Activated CD4-positive, alpha-beta T cell treated with anti-CD3 and anti-CD28 coated beads, Interleukin-2, amount 10 ng/mL, durations not matched to agents 7 days and 5 days (primary cell): ENCODE measurements at regions not wholly inside any gene's neighbourhood (a gene's known extent, or its start where the extent isn't known, plus 50 kb on each side); places are given as distances from the start of the nearest gene placed in this dataset.

Source experiments
- CTCF ChIA-PET: fragments of 350-600 bp; sonication (Branson Sonifier 250); formaldehyde crosslinking; loops from one replicate; lab custom pipeline; 2021; ENCODE audit warnings: antibody characterized with exemption; lab: Charles Lee
- POLR2A ChIA-PET: fragments of 350-600 bp; sonication (Branson Sonifier 250); formaldehyde crosslinking; loops from one replicate; lab custom pipeline; 2021; ENCODE audit warnings: antibody characterized with exemption; lab: Charles Lee
- DNase-seq: peaks from one replicate; pipeline ENCODE4 v3.0.0-alpha.2; 2020
- H3K27ac Mint-ChIP-seq: one replicate; pipeline ENCODE4 v1.8.0; 2021; ENCODE audit warnings: mild to moderate bottlenecking, moderate library complexity, mixed read lengths
- H3K27me3 Mint-ChIP-seq: one replicate; pipeline ENCODE4 v1.8.0; 2021; ENCODE audit warnings: mixed read lengths
- H3K36me3 Mint-ChIP-seq: one replicate; pipeline ENCODE4 v1.8.0; 2021; ENCODE audit warnings: low read depth, mixed read lengths
- H3K4me1 Mint-ChIP-seq: one replicate; pipeline ENCODE4 v1.8.0; 2021; ENCODE audit warnings: mixed read lengths
- H3K4me3 Mint-ChIP-seq: one replicate; pipeline ENCODE4 v1.8.0; 2021; ENCODE audit warnings: mild to moderate bottlenecking, moderate library complexity, mixed read lengths
- H3K9me3 Mint-ChIP-seq: one replicate; pipeline ENCODE4 v1.8.0; 2021; ENCODE audit warnings: mixed read lengths

DNA sequence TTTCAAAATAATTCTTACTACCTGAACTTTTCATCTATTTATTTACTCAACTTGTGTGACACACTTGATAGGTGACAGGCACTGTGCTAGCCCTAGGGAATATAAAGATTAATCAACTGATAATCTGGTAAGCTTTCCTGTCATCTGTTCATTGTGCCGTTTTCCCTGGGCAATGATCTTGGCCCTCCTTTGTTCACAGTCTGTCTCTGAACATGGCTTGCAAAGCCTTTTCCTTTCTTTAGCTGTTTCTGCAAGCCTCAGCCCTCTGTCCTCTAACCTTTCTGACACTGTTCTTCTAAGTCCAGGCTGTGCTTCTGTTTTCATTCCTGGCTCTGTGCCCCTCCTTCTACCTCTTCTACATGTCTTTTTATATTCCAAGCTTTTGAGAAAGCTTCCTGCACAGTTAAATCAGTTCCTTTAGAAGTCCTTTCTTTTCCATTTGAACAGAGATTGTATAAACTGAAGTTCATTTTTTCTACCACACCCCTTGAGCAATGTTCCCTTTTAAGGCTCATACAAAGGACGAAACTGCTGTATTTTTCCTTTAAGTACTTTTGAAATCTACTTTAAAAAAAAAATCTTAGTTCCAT lies 803.0 kb upstream of the ZNF608 start:
- H3K9me3 Mint-ChIP-seq, result peaks cover 1% of the 10 kb centered on the region
- POLR2A ChIA-PET, result no interaction called here
- H3K36me3 Mint-ChIP-seq, result no peaks in the 10 kb centered on the region
- CTCF ChIA-PET, result no interaction called here
- no peak overlapping the region for H3K4me3 Mint-ChIP-seq
- H3K27me3 Mint-ChIP-seq, result no peaks in the 10 kb centered on the region
- DNase-seq, result no peak
- no peak overlapping the region for H3K27ac Mint-ChIP-seq
- H3K4me1 Mint-ChIP-seq, result no peaks in the 10 kb centered on the region

DNA sequence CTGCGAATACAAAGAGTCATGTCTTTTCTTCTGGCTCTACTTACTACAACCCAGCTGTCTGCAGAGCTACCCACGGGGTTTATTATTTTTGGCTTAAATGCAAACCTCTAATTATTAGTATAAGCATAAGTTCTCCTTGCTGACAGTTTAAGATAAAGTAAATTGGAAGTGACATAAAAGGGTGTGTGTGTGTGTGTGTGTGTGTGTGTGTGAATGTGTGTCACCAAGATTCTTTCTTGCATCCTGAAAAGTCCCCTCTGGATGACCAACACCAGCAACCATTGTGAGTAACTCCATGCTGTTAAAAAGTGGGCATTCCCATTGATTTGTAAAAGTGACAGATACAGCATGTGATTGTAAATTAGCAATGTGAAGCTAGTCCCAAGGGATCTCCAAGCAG lies 803.8 kb upstream of the ZNF608 start:
- H3K27me3 Mint-ChIP-seq, result no peaks in the 10 kb centered on the region
- no peak overlapping the region for H3K27ac Mint-ChIP-seq
- no peaks in the 10 kb centered on the region for H3K36me3 Mint-ChIP-seq
- ChIA-PET CTCF (no interaction called here), POLR2A (no interaction called here)
- H3K4me3 Mint-ChIP-seq, result no peak overlapping the region
- no peaks in the 10 kb centered on the region for H3K4me1 Mint-ChIP-seq
- no peak for DNase-seq
- H3K9me3 Mint-ChIP-seq, result peaks cover 2% of the 10 kb centered on the region

DNA sequence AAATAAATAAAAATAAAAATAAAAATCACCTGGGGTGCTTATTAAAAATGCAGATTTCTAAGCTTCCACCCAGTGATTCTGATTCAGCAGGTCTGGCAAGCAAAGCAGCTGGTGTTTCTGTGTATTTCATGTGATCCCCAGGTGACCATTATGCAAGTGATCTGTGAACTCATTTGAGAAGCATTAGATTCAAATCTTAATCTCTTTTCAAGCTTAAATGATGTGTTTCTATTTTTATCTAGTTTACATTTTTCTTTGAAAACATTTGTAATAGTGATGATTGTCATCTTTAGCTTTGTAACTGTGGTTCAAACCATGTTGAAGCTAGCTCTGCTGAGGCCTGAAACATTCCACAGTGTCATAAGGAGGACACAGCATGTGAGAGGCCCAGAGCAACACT lies 804.8 kb upstream of the ZNF608 start:
- no peak for DNase-seq
- H3K27ac Mint-ChIP-seq, result no peak overlapping the region
- peaks cover 2% of the 10 kb centered on the region for H3K9me3 Mint-ChIP-seq
- POLR2A ChIA-PET, result no interaction called here
- H3K27me3 Mint-ChIP-seq, result no peaks in the 10 kb centered on the region
- no peaks in the 10 kb centered on the region for H3K4me1 Mint-ChIP-seq
- no peak overlapping the region for H3K4me3 Mint-ChIP-seq
- no peaks in the 10 kb centered on the region for H3K36me3 Mint-ChIP-seq
- CTCF ChIA-PET, result no interaction called here

DNA sequence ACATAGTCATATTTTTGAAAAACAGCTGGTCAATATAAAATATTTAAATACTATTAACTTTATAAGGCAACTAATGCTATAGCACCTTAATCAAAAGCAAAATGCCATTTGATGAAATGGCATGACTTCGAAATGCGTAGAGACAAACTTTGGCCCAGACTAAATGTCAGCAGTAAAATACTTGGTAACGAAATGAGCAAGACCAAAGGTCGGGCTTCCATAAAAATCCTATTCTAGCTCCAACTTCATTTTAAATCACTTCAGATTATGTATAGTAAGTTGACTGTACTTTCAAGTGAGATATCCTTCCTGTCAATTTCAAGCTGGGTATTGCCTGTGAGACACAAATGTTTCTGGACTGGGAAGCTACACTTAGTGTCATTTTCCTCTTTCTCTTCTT lies 805.4 kb upstream of the ZNF608 start:
- CTCF ChIA-PET, result no interaction called here
- POLR2A ChIA-PET, result no interaction called here

DNA sequence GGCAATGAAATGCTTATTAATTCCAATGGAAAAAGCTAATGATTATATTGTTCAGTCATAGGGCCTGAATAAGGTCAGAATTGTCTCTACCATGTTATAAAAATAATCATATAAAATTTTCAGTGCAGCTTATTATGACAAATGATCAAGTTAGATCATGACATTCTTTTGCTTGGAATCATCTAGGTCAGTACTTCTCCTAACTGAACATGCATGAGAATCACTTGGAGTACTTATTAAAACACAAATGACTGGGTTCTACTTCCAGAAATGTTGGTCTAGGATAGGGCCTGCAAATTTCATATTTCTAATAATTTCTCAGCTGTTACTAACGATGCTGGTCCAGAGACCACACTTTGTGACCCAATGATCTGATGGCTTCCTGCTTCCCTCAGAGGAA lies 806.0 kb upstream of the ZNF608 start:
- no peaks in the 10 kb centered on the region for H3K4me1 Mint-ChIP-seq
- no peaks in the 10 kb centered on the region for H3K27me3 Mint-ChIP-seq
- CTCF ChIA-PET, result no interaction called here
- no peak overlapping the region for H3K4me3 Mint-ChIP-seq
- H3K9me3 Mint-ChIP-seq, result peaks cover 2% of the 10 kb centered on the region
- no peaks in the 10 kb centered on the region for H3K36me3 Mint-ChIP-seq
- POLR2A ChIA-PET, result no interaction called here
- DNase-seq, result no peak
- H3K27ac Mint-ChIP-seq, result no peak overlapping the region

More for the DNA sequence above, 805.4 kb upstream of the ZNF608 start:
- Mint-ChIP-seq H3K36me3 (no peaks in the 10 kb centered on the region), H3K4me1 (no peaks in the 10 kb centered on the region), H3K4me3 (no peak overlapping the region), H3K9me3 (peaks cover 2% of the 10 kb centered on the region), H3K27ac (no peak overlapping the region), H3K27me3 (no peaks in the 10 kb centered on the region)
- DNase-seq, result no peak

DNA sequence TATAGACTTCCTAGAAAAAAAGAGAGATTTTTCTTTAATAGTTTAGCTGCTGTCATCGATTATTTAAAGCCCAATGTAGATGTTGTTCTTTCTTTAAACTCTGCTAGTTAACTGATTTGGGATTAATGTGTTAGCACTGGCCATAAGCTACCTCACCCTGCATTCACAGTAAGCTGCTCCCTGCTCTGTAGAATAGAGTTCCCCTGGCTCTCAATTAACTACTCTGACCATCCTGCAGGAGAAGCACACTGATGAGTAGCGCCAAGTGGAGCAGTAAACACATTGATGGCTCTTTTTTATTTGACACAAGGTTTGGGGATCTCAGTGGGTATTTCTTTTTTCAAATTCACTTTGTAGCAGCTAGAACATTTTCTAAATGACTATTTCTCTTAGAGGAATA lies 807.9 kb upstream of the ZNF608 start:
- DNase-seq, result no peak
- POLR2A ChIA-PET, result no interaction called here
- Mint-ChIP-seq H3K4me3 (no peak overlapping the region), H3K4me1 (no peaks in the 10 kb centered on the region), H3K27me3 (no peaks in the 10 kb centered on the region), H3K9me3 (peaks cover 2% of the 10 kb centered on the region), H3K36me3 (no peaks in the 10 kb centered on the region), H3K27ac (no peak overlapping the region)
- CTCF ChIA-PET, result no interaction called here

DNA sequence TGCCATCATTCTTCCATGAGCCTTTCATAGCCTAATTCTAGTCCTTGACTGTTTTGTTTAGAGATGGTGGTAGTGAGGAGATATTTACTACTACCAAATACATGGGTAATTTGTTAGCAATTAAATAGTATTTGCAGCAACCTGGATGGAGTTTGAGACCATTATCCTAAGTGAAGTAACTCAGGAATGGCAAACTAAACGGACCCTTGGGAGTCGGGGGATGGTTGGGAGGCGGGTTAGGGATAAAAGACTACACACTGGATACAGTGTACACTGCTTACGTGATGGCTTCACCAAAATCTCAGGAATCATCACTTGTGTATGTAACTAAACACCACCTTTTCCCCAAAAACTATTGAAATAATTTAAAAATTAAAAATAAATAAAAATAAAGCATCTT lies 809.2 kb upstream of the ZNF608 start:
- no peak overlapping the region for H3K4me3 Mint-ChIP-seq
- no peak for DNase-seq
- POLR2A ChIA-PET, result no interaction called here
- H3K27ac Mint-ChIP-seq, result no peak overlapping the region
- no peaks in the 10 kb centered on the region for H3K36me3 Mint-ChIP-seq
- H3K4me1 Mint-ChIP-seq, result no peaks in the 10 kb centered on the region
- H3K9me3 Mint-ChIP-seq, result peaks cover 2% of the 10 kb centered on the region
- CTCF ChIA-PET, result no interaction called here
- H3K27me3 Mint-ChIP-seq, result no peaks in the 10 kb centered on the region

DNA sequence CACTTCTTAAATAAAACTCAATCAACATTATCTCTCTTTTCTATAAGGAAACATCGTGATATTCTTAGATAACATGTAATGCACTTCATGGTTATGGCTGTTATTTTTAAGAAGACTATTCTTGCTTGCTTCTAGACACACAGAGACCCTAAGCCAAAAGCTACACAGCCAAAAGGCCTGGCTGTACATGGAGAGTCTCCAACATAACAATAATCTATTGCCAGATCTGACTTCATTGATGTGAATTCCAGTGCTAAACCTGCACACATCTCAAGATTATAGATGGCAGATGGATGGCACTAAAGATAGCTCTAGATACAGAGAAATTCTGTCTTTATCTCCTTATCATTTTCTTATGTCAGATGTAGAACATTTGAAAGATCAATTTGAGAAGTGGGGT lies 811.6 kb upstream of the ZNF608 start:
- Mint-ChIP-seq H3K27me3 (no peaks in the 10 kb centered on the region), H3K36me3 (no peaks in the 10 kb centered on the region), H3K27ac (no peak overlapping the region), H3K4me3 (no peak overlapping the region), H3K4me1 (no peaks in the 10 kb centered on the region), H3K9me3 (peaks cover 2% of the 10 kb centered on the region)
- CTCF ChIA-PET, result no interaction called here
- DNase-seq, result no peak
- POLR2A ChIA-PET, result no interaction called here

DNA sequence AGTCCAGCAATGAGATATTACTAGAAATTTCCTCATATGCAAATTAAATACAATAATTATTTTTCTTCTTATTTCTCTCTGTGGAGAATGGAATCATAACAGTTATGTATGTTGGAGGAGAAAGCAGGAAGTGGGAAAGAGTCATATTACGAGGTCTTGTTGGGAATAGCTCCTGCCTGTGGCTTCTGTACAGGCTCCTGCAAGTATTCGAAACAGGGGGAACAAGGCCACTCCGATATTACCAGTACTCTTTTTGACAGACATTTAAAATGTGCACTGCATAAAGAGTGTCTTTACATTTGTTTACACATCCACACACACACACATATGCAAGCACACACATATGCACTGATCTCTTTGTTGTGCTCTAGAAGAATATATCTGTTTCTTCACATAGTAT lies 812.0 kb upstream of the ZNF608 start:
- Mint-ChIP-seq H3K36me3 (no peaks in the 10 kb centered on the region), H3K4me1 (no peaks in the 10 kb centered on the region), H3K9me3 (peaks cover 2% of the 10 kb centered on the region), H3K27ac (no peak overlapping the region), H3K4me3 (no peak overlapping the region), H3K27me3 (no peaks in the 10 kb centered on the region)
- CTCF ChIA-PET, result no interaction called here
- no peak for DNase-seq
- POLR2A ChIA-PET, result no interaction called here

DNA sequence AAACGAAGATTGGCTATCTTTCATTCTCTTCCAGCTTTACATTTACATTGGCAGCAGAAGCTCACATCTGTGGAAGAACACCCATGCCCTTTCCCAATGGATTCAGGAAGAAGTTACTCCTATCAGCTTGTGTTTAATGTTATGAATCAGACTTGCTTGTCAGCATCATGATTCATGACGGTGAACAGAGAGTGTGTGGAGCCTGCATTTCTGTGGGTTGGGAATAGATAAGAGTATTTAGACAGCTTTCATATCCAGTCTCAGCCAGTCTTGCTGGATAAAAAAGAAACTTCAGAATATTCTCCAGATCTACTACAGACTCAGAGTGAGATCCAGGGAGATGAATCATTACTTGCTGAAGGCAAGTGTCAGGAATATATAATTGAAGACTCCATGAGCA lies 812.9 kb upstream of the ZNF608 start:
- Mint-ChIP-seq H3K36me3 (no peaks in the 10 kb centered on the region), H3K27me3 (no peaks in the 10 kb centered on the region), H3K4me3 (no peak overlapping the region), H3K4me1 (no peaks in the 10 kb centered on the region), H3K27ac (no peak overlapping the region), H3K9me3 (peaks cover 4% of the 10 kb centered on the region)
- DNase-seq, result no peak
- ChIA-PET POLR2A (no interaction called here), CTCF (no interaction called here)

DNA sequence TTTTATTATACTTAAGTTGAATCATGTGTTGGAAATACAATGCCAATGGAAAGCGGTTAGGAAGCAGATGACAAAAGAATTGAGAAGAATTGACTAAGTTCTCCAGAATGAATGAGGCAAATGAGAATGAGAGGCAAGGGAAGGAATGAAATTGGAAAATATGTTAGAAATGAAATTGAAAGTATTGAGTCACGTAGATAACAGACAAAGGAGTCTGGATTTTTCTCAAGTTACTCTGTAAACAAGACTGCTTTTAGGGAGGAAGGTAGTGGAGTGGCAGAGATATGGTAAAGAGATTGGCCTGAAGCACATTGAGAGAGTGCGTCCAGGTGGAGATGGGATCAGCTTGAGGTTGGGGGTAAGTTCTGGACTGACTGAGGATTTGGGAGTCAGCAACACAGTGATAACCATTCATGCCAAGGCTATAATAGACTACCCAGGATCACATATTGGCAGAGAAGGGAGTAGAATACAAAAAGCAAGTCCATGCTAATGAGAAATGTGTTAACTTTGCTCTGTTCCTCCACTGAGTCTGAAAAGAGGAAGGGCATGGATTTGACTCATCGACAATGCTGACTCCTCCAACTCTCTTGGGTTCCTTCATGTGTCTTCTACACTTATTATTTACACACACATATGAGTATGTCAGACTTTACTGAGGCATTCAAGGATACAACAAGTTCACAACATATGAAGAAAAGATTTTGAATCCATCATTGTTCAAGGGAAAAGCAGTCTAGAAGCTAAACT lies 814.2 kb upstream of the ZNF608 start:
- no peak for DNase-seq
- Mint-ChIP-seq H3K36me3 (no peaks in the 10 kb centered on the region), H3K27me3 (no peaks in the 10 kb centered on the region), H3K9me3 (peaks cover 2% of the 10 kb centered on the region), H3K4me1 (no peaks in the 10 kb centered on the region), H3K27ac (no peak overlapping the region), H3K4me3 (no peak overlapping the region)
- ChIA-PET POLR2A (no interaction called here), CTCF (no interaction called here)

DNA sequence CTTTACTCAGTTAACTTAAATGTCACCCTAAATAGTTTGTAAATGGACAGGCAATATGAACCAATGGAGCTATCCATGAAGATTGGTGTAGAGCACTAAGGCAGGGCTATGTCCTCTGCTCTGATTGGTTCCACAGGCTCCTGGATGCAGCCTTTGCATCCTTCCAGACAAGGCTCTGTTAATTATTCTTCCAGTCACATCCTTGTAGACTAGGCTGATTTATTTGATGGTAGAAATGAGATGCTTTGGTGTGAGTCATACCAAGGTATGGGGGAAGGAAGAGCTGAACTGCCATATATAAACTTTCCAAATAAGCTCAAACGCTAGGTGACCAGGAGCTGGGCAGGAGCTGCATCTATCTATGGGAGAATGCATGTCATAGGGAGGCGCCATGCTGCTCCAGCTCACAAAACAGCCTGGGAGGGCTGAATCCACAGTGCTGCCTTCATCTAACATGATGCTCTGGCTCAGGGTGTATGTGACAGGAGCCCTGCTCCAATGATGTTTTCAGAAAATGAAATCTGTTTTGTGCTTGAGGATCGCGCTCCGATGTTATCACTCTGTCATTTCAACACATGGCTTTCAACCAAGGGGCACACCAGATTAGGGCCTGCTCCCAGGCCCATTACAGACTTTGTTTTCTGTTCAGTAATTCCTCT lies 818.0 kb upstream of the ZNF608 start:
- Mint-ChIP-seq H3K27ac (no peak overlapping the region), H3K9me3 (peaks cover 7% of the 10 kb centered on the region), H3K4me1 (no peaks in the 10 kb centered on the region), H3K27me3 (no peaks in the 10 kb centered on the region), H3K36me3 (no peaks in the 10 kb centered on the region), H3K4me3 (no peak overlapping the region)
- ChIA-PET CTCF (no interaction called here), POLR2A (no interaction called here)
- DNase-seq, result no peak

DNA sequence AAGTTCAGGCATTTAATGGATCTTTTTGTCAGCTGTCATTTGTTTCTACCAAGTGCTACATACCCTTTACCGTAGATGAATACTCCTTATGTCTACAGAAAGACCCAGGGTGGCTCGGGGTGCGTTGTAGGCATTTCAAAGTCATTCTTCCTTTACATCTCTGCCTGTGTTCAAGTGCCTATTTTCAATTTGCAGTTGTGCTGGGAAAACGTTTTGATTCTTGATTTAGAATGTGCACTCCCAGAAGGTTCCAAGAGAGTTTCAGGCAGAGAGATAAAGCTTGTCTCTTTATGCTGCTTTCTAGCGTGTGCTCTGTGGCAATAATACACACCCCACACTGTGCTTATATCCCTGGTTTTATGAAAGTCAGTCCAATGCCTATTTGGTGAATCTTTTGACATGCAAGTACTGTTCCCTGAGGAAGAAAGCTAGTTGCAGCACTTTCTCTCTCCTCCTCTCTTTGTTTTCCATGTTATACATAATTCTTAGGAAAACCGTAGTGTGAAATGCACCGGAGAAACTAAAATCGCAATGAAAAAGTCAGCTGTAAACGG lies 828.1 kb upstream of the ZNF608 start:
- Mint-ChIP-seq H3K4me1 (no peaks in the 10 kb centered on the region), H3K9me3 (no peaks in the 10 kb centered on the region), H3K27me3 (no peaks in the 10 kb centered on the region), H3K36me3 (no peaks in the 10 kb centered on the region), H3K27ac (no peak overlapping the region), H3K4me3 (no peak overlapping the region)
- CTCF ChIA-PET, result no interaction called here
- POLR2A ChIA-PET, result no interaction called here
- DNase-seq, result no peak
